H9 (cell line): ENCODE measurements at regions not wholly inside any gene's neighbourhood (a gene's known extent, or its start where the extent isn't known, plus 50 kb on each side); places are given as distances from the start of the nearest gene placed in this dataset.

Experiments
- DNase-seq: peaks from one replicate; pipeline ENCODE4 v3.0.0-alpha.2; 2017
- H2AFZ ChIP-seq: one replicate; pipeline ENCODE4 v1.6.1; 2013; ENCODE audit warnings: mild to moderate bottlenecking, low read length, control low read depth, moderate library complexity
- H2AK5ac ChIP-seq: 2 replicates; pipeline ENCODE4 v1.6.1; 2013; ENCODE audit warnings: low read length, control low read depth, mixed read lengths; ENCODE audit not compliant: insufficient read length
- H2BK120ac ChIP-seq: one replicate; pipeline ENCODE4 v1.6.1; 2013; ENCODE audit warnings: low read depth, mild to moderate bottlenecking, low read length, control low read depth, inconsistent platforms; ENCODE audit not compliant: poor library complexity, severe bottlenecking
- H2BK12ac ChIP-seq: 2 replicates; pipeline ENCODE4 v1.6.1; 2013; ENCODE audit warnings: low read length, control low read depth, mixed read lengths, low read depth; ENCODE audit not compliant: insufficient read length
- H2BK15ac ChIP-seq: 2 replicates; pipeline ENCODE4 v1.6.1; 2013; ENCODE audit warnings: low read depth, low read length, control low read depth
- H2BK20ac ChIP-seq: one replicate; pipeline ENCODE4 v1.6.1; 2013; ENCODE audit warnings: low read depth, mild to moderate bottlenecking, low read length, control low read depth, inconsistent platforms; ENCODE audit not compliant: poor library complexity, severe bottlenecking
- H2BK5ac ChIP-seq: 2 replicates; pipeline ENCODE4 v1.6.1; 2013; ENCODE audit warnings: low read length, control low read depth, mixed read lengths; ENCODE audit not compliant: insufficient read length
- H3K14ac ChIP-seq: 2 replicates; pipeline ENCODE4 v1.6.1; 2013; ENCODE audit warnings: low read length, control low read depth; ENCODE audit not compliant: insufficient read depth
- H3K18ac ChIP-seq: 2 replicates; pipeline ENCODE4 v1.6.1; 2013; ENCODE audit warnings: low read depth, mild to moderate bottlenecking, mixed read lengths, low read length, control low read depth; ENCODE audit not compliant: insufficient read length
- H3K23ac ChIP-seq: 2 replicates; pipeline ENCODE4 v1.6.1; 2013; ENCODE audit warnings: low read length, control low read depth, mixed read lengths, low read depth; ENCODE audit not compliant: insufficient read length
- H3K23me2 ChIP-seq: 2 replicates; pipeline ENCODE4 v1.6.1; 2013; ENCODE audit warnings: low read depth, mild to moderate bottlenecking, mixed read lengths, low read length, control low read depth; ENCODE audit not compliant: insufficient read length, poor library complexity, severe bottlenecking
- H3K27ac ChIP-seq: 2 replicates; pipeline ENCODE4 v1.5.1; 2013; ENCODE audit warnings: low read length, control low read depth, mixed read lengths, low read depth; ENCODE audit not compliant: insufficient read length
- H3K27me3 ChIP-seq: 2 replicates; pipeline ENCODE4 v1.6.1; 2013; ENCODE audit warnings: low read length, control low read depth, inconsistent platforms; ENCODE audit not compliant: insufficient read depth
- H3K4ac ChIP-seq: 2 replicates; pipeline ENCODE4 v1.6.1; 2013; ENCODE audit warnings: low read depth, mild to moderate bottlenecking, control low read depth, inconsistent platforms, low read length, moderate library complexity
- H3K4me1 ChIP-seq: 2 replicates; pipeline ENCODE4 v1.6.1; 2013; ENCODE audit warnings: low read length, control low read depth, inconsistent platforms; ENCODE audit not compliant: insufficient read depth
- H3K4me2 ChIP-seq: 2 replicates; pipeline ENCODE4 v1.6.1; 2013; ENCODE audit warnings: low read length, control low read depth, mixed read lengths; ENCODE audit not compliant: insufficient read length, insufficient read depth
- H3K56ac ChIP-seq: 2 replicates; pipeline ENCODE4 v1.6.1; 2013; ENCODE audit warnings: low read depth, mild to moderate bottlenecking, mixed read lengths, low read length, control low read depth; ENCODE audit not compliant: insufficient read length
- H3K79me1 ChIP-seq: 2 replicates; pipeline ENCODE4 v1.6.1; 2013; ENCODE audit warnings: low read depth, mild to moderate bottlenecking, moderate library complexity, low read length, control low read depth, inconsistent platforms; ENCODE audit not compliant: insufficient read depth, poor library complexity, severe bottlenecking
- H3K79me2 ChIP-seq: 2 replicates; pipeline ENCODE4 v1.6.1; 2013; ENCODE audit warnings: low read length, control low read depth, inconsistent platforms; ENCODE audit not compliant: insufficient read depth
- H3K9ac ChIP-seq: 2 replicates; pipeline ENCODE4 v1.6.1; 2013; ENCODE audit warnings: low read length, control low read depth, mixed read lengths; ENCODE audit not compliant: insufficient read length; ENCODE audit errors: extremely low read depth
- H3K9me3 ChIP-seq: one replicate; pipeline ENCODE4 v1.6.1; 2013; ENCODE audit warnings: low read depth, low read length, inconsistent platforms; ENCODE audit not compliant: control insufficient read depth
- H3T11ph ChIP-seq: one replicate; pipeline ENCODE4 v1.6.1; 2013; ENCODE audit warnings: mild to moderate bottlenecking, low read length, control low read depth, inconsistent platforms
- H4K20me1 ChIP-seq: one replicate; pipeline ENCODE4 v1.6.1; 2013; ENCODE audit not compliant: control insufficient read depth, insufficient read length, insufficient read depth
- H4K5ac ChIP-seq: 2 replicates; pipeline ENCODE4 v1.6.1; 2013; ENCODE audit warnings: low read depth, mild to moderate bottlenecking, mixed read lengths, low read length, control low read depth; ENCODE audit not compliant: insufficient read length
- H4K8ac ChIP-seq: replicated peaks from 2 replicates; pipeline ENCODE4 v1.6.1; 2013; ENCODE audit warnings: low read length, control low read depth, mixed read lengths, low read depth; ENCODE audit not compliant: insufficient read length
- H4K91ac ChIP-seq: 2 replicates; pipeline ENCODE4 v1.6.1; 2013; ENCODE audit warnings: low read depth, mild to moderate bottlenecking, moderate library complexity, mixed read lengths, low read length, control low read depth; ENCODE audit not compliant: insufficient read length
- H3K27ac Mint-ChIP-seq, 3 experiments: 2 replicates in 2 of 3; 3 replicates in 1 of 3; pipeline ENCODE4 v1.8.0; 2020 to 2021; ENCODE audit warnings: mixed read lengths in 3 of 3, mild to moderate bottlenecking in 1 of 3, moderate library complexity in 1 of 3
- H3K27me3 Mint-ChIP-seq: 2 replicates; pipeline ENCODE4 v1.8.0; 2021; ENCODE audit warnings: low read depth, mild to moderate bottlenecking, moderate library complexity, mixed read lengths
- H3K36me3 Mint-ChIP-seq, 3 experiments: 2 replicates in 2 of 3; 3 replicates in 1 of 3; pipeline ENCODE4 v1.8.0; 2020 to 2021; ENCODE audit warnings: low read depth in 3 of 3, mixed read lengths in 3 of 3; ENCODE audit not compliant: insufficient read depth in 1 of 3
- H3K4me1 Mint-ChIP-seq, 2 experiments: 2 replicates each; pipeline ENCODE4 v1.8.0; 2020; ENCODE audit warnings: mixed read lengths in 2 of 2
- H3K4me3 Mint-ChIP-seq, 2 experiments: 2 replicates in 1 of 2; 3 replicates in 1 of 2; pipeline ENCODE4 v1.8.0; 2020 to 2021; ENCODE audit warnings: mild to moderate bottlenecking in 2 of 2, mixed read lengths in 2 of 2, moderate library complexity in 1 of 2
- H3K9me3 Mint-ChIP-seq, 2 experiments: 2 replicates in 1 of 2; 3 replicates in 1 of 2; pipeline ENCODE4 v1.8.0; 2020; ENCODE audit warnings: mild to moderate bottlenecking in 2 of 2, mixed read lengths in 2 of 2, moderate library complexity in 1 of 2
- WGBS: extraction: QIAGEN DNeasy Blood & Tissue Kit; methylation state at CpG from one replicate; pipeline ENCODE4 v1.1.7; 2013; ENCODE audit warnings: missing lambda C conversion rate, low lambda C conversion rate, mixed read lengths; ENCODE audit not compliant: insufficient read length; ENCODE audit errors: extremely low coverage; 5-methylcytosine and 5-hydroxymethylcytosine counted together
- TF ChIP-seq, protein P1 (sequence below): fragments of 200-600 bp; sonication (generic); conservative IDR thresholded peaks from 3 replicates; pipeline ENCODE4 v1.8.0; 2021; ENCODE audit warnings: antibody characterized with exemption, mild to moderate bottlenecking

DNA sequence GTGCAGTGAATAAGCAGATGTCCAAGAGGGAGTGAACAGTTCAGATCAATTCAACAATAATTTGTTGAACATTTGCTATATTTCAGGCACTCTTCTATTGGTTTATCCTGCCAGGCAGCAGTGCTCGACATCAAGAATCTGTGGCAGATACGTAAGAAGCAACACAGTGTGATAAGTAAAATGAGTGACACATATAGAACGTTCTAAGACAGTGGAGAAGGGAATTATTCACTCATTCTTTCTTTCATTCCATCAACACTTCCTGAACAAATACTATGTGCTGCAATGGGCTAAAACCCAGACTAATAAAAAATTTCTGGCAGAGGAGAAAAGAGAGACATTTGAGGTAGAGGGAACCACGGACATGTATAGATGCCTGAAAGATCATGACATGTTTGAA lies 89.9 kb upstream of the GLIS3 start:
- Histone ChIP-seq H2BK15ac (no peak overlapping the region), H3K79me2 (no peaks in the 10 kb centered on the region), H2AK5ac (no peak overlapping the region), H3K27ac (no peak overlapping the region), H3K23ac (no peak overlapping the region), H3K4me2 (no peak overlapping the region), H2AFZ (no peak overlapping the region), H3K56ac (no peak overlapping the region), H3K23me2 (no peaks in the 10 kb centered on the region), H3K4ac (no peak overlapping the region), H3K27me3 (no peaks in the 10 kb centered on the region), H3K14ac (no peak overlapping the region), H2BK20ac (no peak overlapping the region), H3K9ac (no peak overlapping the region), H4K91ac (no peak overlapping the region), H3K18ac (no peak overlapping the region), H2BK12ac (no peak overlapping the region), H4K8ac (no peak overlapping the region), H2BK120ac (no peak overlapping the region), H3T11ph (no peak overlapping the region), H3K9me3 (no peaks in the 10 kb centered on the region), H3K79me1 (no peaks in the 10 kb centered on the region), H2BK5ac (no peak overlapping the region), H3K4me1 (no peaks in the 10 kb centered on the region), H4K5ac (no peak overlapping the region), H4K20me1 (no peaks in the 10 kb centered on the region)
- TF ChIP-seq, protein P1, sequence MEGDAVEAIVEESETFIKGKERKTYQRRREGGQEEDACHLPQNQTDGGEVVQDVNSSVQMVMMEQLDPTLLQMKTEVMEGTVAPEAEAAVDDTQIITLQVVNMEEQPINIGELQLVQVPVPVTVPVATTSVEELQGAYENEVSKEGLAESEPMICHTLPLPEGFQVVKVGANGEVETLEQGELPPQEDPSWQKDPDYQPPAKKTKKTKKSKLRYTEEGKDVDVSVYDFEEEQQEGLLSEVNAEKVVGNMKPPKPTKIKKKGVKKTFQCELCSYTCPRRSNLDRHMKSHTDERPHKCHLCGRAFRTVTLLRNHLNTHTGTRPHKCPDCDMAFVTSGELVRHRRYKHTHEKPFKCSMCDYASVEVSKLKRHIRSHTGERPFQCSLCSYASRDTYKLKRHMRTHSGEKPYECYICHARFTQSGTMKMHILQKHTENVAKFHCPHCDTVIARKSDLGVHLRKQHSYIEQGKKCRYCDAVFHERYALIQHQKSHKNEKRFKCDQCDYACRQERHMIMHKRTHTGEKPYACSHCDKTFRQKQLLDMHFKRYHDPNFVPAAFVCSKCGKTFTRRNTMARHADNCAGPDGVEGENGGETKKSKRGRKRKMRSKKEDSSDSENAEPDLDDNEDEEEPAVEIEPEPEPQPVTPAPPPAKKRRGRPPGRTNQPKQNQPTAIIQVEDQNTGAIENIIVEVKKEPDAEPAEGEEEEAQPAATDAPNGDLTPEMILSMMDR = no peak
- Mint-ChIP-seq H3K4me1 (no peaks in the 10 kb centered on the region), H3K27ac (no peak overlapping the region), H3K36me3 (no peaks in the 10 kb centered on the region), H3K27me3 (no peaks in the 10 kb centered on the region), H3K9me3 (no peaks in the 10 kb centered on the region; a peak in 1 of 5 replicates), H3K4me3 (no peak overlapping the region)
- WGBS = no CpG with 5 or more reads among the region's 4 CpGs
- DNase-seq = no peak
